B cell (primary cell): ENCODE measurements at regions not wholly inside any gene's neighbourhood (a gene's known extent, or its start where the extent isn't known, plus 50 kb on each side); places are given as distances from the start of the nearest gene placed in this dataset.

ENCODE experiments used
- CTCF ChIP-seq: fragments of 200-600 bp; IDR thresholded peaks from one replicate; pipeline ENCODE4 v1.8.0; 2022; ENCODE audit warnings: antibody characterized with exemption, mild to moderate bottlenecking
- EZH2 ChIP-seq: IDR thresholded peaks from 2 replicates; pipeline ENCODE4 v1.6.1; 2012; ENCODE audit warnings: borderline replicate concordance, low read depth, mild to moderate bottlenecking, moderate library complexity, low read length; ENCODE audit not compliant: insufficient read depth, poor library complexity, severe bottlenecking

- TF ChIP-seq CTCF (no peak), EZH2 (no peak)
Measured at GRCh38 chr16:79301051-79301450, 299.5 kb downstream of the MAF start.
